Stimulated activated naive CD8-positive, alpha-beta T cell treated with anti-CD3 and anti-CD28 coated beads, Interleukin-15, amount 100 ng/mL, for 72 hours (primary cell): ENCODE measurements at regions not wholly inside any gene's neighbourhood (a gene's known extent, or its start where the extent isn't known, plus 50 kb on each side); places are given as distances from the start of the nearest gene placed in this dataset.

ENCODE experiments used
- ATAC-seq: fragments of 150-1000 bp; cut with Tn5 transposase; 2 replicates; pipeline ENCODE4 v1.10.0; 2021; ENCODE audit warnings: mild to moderate bottlenecking, moderate library complexity
- DNase-seq, 2 donors: peaks; one replicate each; pipeline ENCODE4 v3.0.0; 2021 to 2022
- H3K27ac Mint-ChIP-seq, 2 donors: one replicate each; pipeline ENCODE4 v1.8.0; 2022; ENCODE audit warnings: mild to moderate bottlenecking in 2 of 2, mixed read lengths in 2 of 2, moderate library complexity in 2 of 2
- H3K27me3 Mint-ChIP-seq: one replicate; pipeline ENCODE4 v1.8.0; 2022; ENCODE audit warnings: mixed read lengths
- H3K4me1 Mint-ChIP-seq: one replicate; pipeline ENCODE4 v1.8.0; 2022; ENCODE audit warnings: mild to moderate bottlenecking, mixed read lengths
- H3K4me3 Mint-ChIP-seq, 2 donors: one replicate each; pipeline ENCODE4 v1.8.0; 2022; ENCODE audit warnings: mild to moderate bottlenecking in 2 of 2, mixed read lengths in 2 of 2, moderate library complexity in 1 of 2
- H3K9me3 Mint-ChIP-seq, 2 donors: one replicate each; pipeline ENCODE4 v1.8.0; 2022; ENCODE audit warnings: mixed read lengths in 2 of 2

DNA sequence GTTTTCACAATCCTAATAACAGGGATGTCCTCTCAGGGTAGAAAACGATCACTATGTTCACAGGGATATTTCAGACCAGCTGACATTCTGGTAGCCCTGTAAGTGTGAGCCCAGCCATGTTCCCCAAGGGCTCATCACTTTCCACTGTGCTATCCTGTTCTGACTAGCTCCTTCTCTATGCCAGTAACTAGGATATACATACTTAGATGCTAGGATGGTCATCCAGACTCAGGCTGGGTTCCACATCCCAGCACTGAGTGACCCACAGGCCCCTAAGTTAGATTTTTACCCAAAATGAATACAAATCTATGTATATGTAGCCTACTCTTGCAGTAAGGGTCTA is 83.0 kb downstream of the CD164 start:
- H3K27me3 Mint-ChIP-seq, result peaks cover 30% of the 10 kb centered on the region
- no peak for DNase-seq
- no peak overlapping the region for H3K4me3 Mint-ChIP-seq
- no peak for ATAC-seq
- H3K4me1 Mint-ChIP-seq, result peaks cover 10% of the 10 kb centered on the region
- H3K9me3 Mint-ChIP-seq, result no peaks in the 10 kb centered on the region
- no peak overlapping the region for H3K27ac Mint-ChIP-seq

DNA sequence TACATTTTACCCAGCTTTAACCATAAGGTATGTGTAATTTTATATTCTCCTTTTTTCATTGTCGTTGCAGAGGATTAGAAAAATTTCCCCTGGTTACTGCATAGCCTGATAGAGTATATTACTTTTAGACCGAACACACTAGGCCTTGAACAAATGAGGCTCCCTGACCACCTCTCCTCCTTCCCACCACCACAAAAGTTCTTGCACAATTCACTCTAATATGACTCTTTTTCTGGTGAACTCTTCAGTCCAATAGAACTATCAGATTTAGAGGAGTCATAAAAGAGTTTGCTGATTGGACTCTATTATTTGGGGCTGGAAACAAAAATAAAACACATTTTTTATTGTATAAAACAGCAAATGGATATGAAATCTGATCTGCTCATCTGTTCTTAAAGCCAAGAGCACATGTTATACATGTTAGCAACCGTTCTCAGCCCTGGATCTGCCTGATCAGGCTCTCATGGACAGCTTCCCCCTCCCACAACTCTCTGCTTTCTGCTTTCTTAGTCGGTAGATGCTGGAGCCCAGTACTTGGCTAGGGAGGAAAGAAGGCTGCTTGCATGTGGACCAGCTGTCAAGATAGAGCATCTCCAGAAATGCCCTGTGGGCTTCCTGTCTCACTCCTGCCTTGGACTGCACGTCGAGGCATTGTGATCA is 83.5 kb downstream of the CD164 start:
- Mint-ChIP-seq H3K9me3 (no peaks in the 10 kb centered on the region), H3K27ac (no peak overlapping the region), H3K4me3 (no peak overlapping the region), H3K27me3 (peaks cover 30% of the 10 kb centered on the region), H3K4me1 (peaks cover 5% of the 10 kb centered on the region)
- ATAC-seq (no peak), DNase-seq (no peak)

DNA sequence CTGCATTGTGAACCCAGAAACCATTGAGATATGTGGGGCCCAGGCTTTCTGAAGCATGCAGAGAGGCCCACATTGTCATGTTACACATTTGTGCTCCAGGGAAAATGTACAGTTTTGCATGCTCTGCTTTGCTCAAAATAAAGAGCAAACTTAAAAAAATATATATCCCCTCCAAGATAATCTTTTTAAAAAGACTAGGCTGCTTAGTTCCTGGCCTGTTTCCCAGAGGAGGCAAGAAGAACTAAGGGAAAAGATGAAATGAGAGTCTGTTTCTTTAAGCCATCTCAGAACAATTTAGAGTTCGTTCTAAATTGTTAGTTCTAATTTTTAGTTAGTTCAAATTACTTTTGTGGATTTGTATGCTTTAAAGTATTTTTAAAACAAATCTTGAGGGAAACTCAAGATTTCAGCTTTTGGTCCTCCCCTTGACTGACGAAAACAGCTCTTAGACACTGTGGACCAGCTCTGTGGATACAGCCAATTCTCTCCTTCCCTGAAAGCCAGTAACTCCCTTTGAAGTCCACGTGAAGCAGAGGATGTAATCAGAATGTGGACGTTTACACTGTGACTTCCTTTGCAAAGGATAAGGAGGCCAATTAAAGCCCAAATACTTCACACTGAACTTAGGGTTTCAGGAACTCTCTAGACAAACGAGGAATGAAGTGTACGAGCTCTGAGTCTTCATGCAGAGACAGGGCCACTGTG is 84.7 kb downstream of the CD164 start:
- DNase-seq, result no peak
- H3K4me3 Mint-ChIP-seq, result no peak overlapping the region
- no peak overlapping the region for H3K27ac Mint-ChIP-seq
- H3K9me3 Mint-ChIP-seq, result no peaks in the 10 kb centered on the region
- no peak for ATAC-seq
- H3K27me3 Mint-ChIP-seq, result peaks cover 30% of the 10 kb centered on the region
- no peaks in the 10 kb centered on the region for H3K4me1 Mint-ChIP-seq

DNA sequence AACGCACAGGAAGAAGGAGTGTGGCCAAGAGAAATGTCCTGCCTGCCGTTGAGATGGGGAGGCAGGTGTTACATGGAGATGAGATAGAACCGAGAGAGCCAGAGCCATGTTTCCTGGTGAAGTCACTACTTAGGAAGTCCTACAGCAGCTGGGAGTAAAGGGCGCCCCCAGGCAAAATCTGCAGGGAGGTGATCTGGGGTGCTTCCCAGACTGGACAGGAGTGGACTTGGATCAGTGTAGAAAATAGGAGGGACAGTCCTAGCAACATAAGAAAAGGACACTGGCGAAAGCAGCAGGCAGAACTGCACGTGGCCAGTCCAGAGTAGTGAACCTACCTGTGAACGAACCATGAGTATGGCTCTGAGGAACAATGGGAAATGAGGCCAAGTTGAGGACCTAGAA is 85.3 kb downstream of the CD164 start:
- DNase-seq (no peak), ATAC-seq (no peak)
- Mint-ChIP-seq H3K27ac (no peak overlapping the region), H3K4me1 (no peaks in the 10 kb centered on the region), H3K27me3 (peaks cover 30% of the 10 kb centered on the region), H3K4me3 (no peak overlapping the region), H3K9me3 (no peaks in the 10 kb centered on the region)

DNA sequence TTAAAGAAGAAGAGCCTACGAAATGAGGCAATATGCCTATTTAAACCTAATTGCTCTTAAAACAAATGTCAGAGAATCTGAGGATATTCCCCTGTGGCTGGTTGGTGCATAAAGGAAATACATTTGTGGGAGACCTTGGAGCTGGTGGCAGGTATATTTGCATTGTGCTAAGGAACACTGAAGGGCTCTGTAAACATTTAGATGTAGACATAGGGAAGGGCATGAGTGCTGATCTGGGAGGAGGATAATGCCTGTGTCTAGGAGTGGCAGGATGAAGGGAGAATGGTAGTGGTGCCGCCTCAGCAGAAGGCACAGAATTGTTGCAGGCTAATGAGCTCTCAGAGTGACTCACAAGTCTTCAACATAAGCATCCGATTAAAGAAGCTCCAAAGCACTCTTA is 85.8 kb downstream of the CD164 start:
- Mint-ChIP-seq H3K4me3 (no peak overlapping the region), H3K27ac (peak overlapping the region in 1 of 2 donors; percentile 28), H3K9me3 (no peaks in the 10 kb centered on the region), H3K4me1 (no peaks in the 10 kb centered on the region), H3K27me3 (peaks cover 25% of the 10 kb centered on the region)
- ATAC-seq, result no peak
- DNase-seq, result no peak

DNA sequence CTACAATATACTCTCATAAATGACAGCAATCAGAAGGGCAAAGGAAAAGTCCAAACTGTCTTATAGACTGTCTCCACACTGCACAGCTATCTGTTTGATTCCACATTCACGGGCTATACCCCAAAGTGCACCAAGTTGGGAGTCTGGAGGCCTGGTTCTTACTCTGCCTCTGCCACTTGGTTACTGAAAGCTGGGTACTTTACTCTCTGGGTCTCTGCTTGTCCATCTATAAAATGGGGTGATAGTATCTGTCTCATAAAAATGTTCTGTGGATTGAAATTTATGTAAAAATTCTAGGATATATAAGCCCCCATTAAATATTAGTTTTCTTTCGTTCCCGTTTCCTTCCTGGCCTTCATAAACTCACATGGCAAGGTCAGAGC is 86.5 kb downstream of the CD164 start:
- H3K27me3 Mint-ChIP-seq, result peaks cover 18% of the 10 kb centered on the region
- no peaks in the 10 kb centered on the region for H3K9me3 Mint-ChIP-seq
- no peaks in the 10 kb centered on the region for H3K4me1 Mint-ChIP-seq
- no peak overlapping the region for H3K4me3 Mint-ChIP-seq
- H3K27ac Mint-ChIP-seq, result no peak overlapping the region
- DNase-seq (no peak), ATAC-seq (no peak)

DNA sequence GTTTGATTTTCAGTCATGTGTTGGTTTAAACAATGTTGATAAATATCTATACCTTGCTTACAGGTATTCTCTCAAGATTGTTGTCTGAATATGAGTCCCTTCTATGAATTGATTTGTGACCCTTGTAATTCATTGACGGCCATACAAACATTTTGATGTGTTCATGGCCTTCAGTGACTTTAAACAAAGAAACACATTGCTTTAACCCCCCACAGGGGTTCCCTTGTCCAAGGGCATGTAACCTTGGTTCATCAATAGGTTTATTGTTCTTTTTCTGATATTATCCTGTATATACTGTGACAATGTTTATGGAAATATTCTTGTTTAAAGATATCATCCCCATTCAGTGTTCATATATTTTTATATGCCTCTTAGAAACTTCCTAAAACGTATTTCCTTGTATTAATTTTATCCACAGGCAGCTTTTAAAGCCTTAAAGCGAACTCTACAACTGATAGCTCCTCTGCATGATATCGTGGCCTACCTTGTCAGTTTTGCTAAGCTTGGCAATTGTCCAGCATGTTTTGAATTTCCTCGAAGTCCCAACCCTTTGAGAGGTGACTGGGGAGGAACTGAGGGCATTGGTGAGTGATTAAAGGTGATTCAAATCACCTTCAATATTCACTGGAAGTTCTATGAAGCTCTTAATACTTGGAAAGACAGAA is 87.0 kb downstream of the CD164 start:
- Mint-ChIP-seq H3K27me3 (peaks cover 17% of the 10 kb centered on the region), H3K27ac (no peak overlapping the region), H3K4me3 (no peak overlapping the region), H3K4me1 (no peaks in the 10 kb centered on the region), H3K9me3 (no peaks in the 10 kb centered on the region)
- DNase-seq (no peak), ATAC-seq (no peak)

DNA sequence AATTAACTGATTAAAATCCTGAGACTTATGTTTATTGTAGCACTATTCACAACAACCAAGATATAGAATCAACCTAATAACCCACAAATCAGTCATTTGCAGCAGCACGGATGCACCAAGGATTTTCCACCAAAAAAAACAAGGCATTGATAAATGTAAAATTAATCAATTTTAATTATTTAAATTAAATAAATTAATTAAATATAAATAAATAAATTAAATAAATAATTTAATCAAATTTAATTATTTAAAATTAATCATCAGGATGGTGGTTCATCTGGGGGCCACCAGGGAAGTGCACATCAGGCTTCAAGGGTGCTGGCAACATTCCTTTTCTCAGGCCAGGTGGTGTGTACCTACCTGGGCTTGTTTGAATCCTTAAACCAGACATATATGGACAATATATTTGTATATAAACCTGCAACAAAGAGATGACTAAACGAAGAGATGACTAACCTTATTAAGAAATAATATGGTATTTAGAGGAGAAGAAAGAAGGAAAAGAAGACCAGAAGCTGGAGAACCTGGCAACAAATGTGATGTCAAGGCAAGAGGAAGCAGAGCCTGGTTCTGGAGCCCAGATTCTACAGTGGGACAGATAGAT is 89.2 kb downstream of the CD164 start:
- H3K4me1 Mint-ChIP-seq, result no peaks in the 10 kb centered on the region
- H3K27me3 Mint-ChIP-seq, result peaks cover 13% of the 10 kb centered on the region
- no peak overlapping the region for H3K4me3 Mint-ChIP-seq
- no peaks in the 10 kb centered on the region for H3K9me3 Mint-ChIP-seq
- no peak overlapping the region for H3K27ac Mint-ChIP-seq
- DNase-seq, result no peak
- no peak for ATAC-seq

DNA sequence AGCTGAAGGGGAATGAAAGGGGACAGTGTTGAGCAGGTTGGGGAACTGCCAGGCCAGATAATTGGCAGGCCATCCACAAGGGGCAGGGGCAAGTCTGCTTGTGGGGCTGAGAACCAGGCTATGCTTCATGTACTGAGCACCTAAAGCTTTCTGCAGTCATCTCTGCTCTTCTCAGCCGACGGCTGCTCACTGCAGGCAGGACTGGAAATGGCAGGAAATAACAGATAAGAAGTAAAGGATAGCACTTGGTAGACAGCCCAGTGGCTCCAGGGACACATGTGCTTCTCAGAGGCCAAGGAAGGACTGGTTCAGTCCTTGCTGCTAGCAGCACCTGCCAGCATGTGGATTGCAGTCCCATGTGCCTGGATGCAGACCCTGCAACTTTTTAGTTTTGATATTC is 89.8 kb downstream of the CD164 start:
- Mint-ChIP-seq H3K4me1 (no peaks in the 10 kb centered on the region), H3K27ac (no peak overlapping the region), H3K27me3 (peaks cover 8% of the 10 kb centered on the region), H3K4me3 (no peak overlapping the region), H3K9me3 (no peaks in the 10 kb centered on the region)
- ATAC-seq (no peak), DNase-seq (no peak)

DNA sequence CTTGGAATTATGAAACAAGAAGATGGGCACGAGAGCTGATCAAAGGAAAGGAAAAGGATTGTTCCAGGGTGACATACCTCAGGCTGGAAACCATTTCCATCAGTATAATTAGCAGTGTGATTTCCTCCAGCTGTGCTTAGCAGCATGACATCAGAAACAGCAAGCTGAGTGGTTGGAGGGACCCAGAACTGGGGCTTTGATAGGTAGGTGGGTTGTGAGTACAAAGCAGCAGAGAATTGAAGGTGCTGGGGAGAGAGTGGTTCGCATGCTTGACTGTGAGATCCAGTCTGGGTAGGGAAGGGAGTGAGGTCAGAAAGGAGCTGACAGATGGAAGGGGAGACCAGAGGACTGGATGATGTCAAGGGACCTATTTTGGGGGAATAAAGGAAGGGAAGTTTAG is 90.4 kb downstream of the CD164 start:
- no peak overlapping the region for H3K4me3 Mint-ChIP-seq
- H3K4me1 Mint-ChIP-seq, result no peaks in the 10 kb centered on the region
- no peaks in the 10 kb centered on the region for H3K9me3 Mint-ChIP-seq
- H3K27me3 Mint-ChIP-seq, result peaks cover 5% of the 10 kb centered on the region
- no peak for ATAC-seq
- DNase-seq, result no peak
- peak overlapping the region in 1 of 2 donors; percentile 15 for H3K27ac Mint-ChIP-seq

DNA sequence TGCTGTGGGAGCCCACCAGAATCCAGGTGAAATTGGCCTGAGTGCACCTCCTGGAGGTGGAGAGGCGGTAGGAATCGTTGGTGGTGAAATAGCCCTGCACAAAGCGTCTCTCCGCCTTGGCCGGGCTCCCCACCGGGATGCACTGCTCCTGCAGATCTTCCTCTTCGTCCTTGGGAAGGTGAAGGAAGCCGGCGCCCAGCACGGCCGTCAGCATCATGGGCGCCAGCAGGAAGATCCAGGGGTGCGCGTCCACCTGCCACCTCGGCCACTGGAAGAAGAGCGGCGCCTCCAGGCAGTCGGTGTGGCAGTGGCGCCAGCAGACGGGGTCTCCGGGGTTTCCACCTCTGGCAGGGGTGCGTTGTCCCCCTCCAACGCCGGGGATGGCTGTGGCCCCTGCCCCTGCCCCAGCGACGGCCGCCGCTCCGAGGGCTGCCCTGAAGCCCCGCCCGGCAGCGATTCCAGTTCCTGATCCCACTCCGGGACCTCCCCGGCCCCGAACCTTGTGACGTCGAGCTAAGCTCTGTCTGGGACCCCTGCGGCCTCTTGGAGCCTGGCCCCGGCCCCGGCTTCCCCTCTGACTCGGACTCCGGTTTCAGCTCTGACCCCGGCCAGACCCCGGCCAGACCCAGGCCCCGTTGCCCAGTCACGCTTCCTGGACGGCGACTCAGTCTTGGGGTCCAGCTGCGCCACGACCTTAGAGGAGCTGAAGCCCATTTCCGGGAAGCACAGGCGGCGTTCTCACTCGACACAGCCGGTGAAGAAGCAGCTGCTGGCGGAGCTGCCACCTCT is 91.9 kb downstream of the CD164 start:
- ATAC-seq (no peak), DNase-seq (no peak)
- Mint-ChIP-seq H3K27me3 (no peaks in the 10 kb centered on the region), H3K27ac (no peak overlapping the region), H3K4me1 (no peaks in the 10 kb centered on the region), H3K9me3 (no peaks in the 10 kb centered on the region), H3K4me3 (no peak overlapping the region)

DNA sequence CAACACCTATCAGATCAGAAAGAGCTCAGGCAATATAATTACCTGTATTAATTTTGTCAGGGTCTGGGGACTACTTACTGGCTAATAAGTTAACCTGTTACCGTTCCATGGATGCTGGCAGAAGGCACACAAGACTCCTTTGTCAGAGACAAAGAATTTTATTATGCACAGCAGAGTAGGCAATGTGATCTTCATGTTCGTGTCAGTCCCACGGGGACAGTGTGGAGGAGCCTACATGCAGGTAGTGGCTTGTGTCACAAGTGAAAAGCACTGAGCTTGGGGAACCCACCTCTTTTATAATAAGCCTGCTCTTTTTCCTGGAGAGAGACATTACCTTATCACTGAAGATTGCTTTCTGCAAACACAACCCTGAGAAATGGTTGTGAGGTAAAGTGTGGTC is 96.9 kb downstream of the CD164 start:
- Mint-ChIP-seq H3K27ac (no peak overlapping the region), H3K27me3 (no peaks in the 10 kb centered on the region), H3K4me3 (no peak overlapping the region), H3K9me3 (no peaks in the 10 kb centered on the region), H3K4me1 (no peaks in the 10 kb centered on the region)
- ATAC-seq (no peak), DNase-seq (no peak)

DNA sequence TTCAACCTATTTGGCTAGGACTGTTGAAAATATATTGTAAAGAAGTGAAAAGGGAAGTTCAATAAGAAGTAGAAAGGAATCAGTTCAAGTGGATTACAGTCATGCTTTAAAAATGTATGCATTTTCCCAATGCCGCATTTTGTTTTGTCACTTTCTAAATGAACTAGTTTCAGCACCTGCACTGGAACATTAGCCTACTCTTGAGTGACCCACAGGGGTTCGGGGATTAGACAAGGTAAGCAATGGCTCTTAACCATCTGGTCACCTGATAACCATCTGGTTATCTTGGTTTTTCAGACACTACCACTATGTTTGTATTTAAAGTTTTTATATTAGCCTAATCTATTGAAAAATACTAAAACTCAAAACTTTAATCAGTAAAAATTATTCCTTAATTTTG is 97.6 kb downstream of the CD164 start:
- Mint-ChIP-seq H3K4me3 (no peak overlapping the region), H3K27ac (no peak overlapping the region), H3K4me1 (no peaks in the 10 kb centered on the region), H3K9me3 (no peaks in the 10 kb centered on the region), H3K27me3 (no peaks in the 10 kb centered on the region)
- ATAC-seq (no peak), DNase-seq (no peak)

DNA sequence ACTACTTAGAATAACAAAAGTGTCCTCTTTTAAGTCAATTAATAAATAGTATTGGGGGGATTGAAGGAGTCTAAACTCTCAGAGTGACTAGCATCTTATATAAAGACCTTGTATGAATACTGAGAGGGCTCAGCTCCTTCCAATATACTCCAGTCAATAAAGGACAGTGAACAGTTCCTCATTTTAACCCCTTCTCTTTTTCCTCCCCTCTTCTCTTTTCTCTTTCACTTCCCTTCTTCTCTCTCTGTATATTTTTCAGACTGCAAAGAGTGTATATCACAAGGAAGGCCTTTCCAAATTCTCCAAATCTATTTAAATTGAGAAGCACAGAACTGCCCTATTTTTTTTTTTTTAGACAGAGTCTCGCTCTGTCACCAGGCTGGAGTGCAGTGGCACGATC is 99.5 kb downstream of the CD164 start:
- H3K27me3 Mint-ChIP-seq, result no peaks in the 10 kb centered on the region
- DNase-seq, result no peak
- ATAC-seq, result no peak
- no peaks in the 10 kb centered on the region for H3K4me1 Mint-ChIP-seq
- no peaks in the 10 kb centered on the region for H3K9me3 Mint-ChIP-seq
- H3K27ac Mint-ChIP-seq, result no peak overlapping the region
- no peak overlapping the region for H3K4me3 Mint-ChIP-seq

DNA sequence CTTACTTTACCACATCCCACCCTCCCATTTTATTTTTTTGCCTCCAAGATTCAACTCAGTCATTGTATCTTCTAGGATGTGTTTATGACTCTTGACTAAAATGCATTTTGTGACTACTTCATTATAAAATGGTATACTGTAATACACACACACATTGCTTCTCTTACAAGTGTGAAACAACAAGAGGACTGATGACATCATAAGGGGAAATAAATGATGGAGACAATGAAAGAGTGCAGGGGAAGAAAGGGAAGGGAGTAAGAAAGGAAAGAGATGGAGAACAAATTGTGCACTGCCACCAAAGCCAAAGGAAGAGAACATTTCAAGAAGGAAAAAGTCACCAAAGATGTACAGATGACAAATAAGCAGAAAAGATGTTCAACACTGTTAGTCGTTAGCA is 102.6 kb downstream of the CD164 start:
- Mint-ChIP-seq H3K9me3 (no peaks in the 10 kb centered on the region), H3K27me3 (no peaks in the 10 kb centered on the region), H3K4me1 (no peaks in the 10 kb centered on the region), H3K4me3 (no peak overlapping the region), H3K27ac (no peak overlapping the region)
- ATAC-seq (no peak), DNase-seq (no peak)

DNA sequence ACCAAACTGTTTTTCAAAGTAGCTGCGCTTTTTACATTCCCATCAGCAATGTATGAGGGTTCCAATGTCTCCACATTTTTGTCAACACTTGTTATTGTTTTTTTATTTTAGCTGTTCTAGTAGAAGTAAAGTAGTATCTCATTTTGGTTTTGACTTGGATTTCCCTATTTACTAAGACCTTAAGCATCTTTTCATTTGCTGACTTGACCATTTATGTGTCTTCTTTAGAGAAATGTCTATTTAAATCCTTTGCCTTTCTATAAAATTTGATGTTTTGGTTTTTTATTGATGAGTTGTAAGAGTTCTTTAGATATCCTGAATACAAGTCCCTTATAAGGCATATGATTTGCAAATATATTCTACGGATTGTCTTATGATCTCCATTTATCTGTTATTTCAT is 110.6 kb downstream of the CD164 start:
- no peak for ATAC-seq
- Mint-ChIP-seq H3K4me3 (no peak overlapping the region), H3K27ac (peak overlapping the region in 1 of 2 donors; percentile 57), H3K4me1 (no peaks in the 10 kb centered on the region), H3K9me3 (peaks cover 16 to 19% of the 10 kb centered on the region in 2 donors), H3K27me3 (no peaks in the 10 kb centered on the region)
- no peak for DNase-seq
